ENCODE measurements at regions not wholly inside any gene's neighbourhood (a gene's known extent, or its start where the extent isn't known, plus 50 kb on each side); places are given as distances from the start of the nearest gene placed in this dataset.

GRCh38 chr6:41466437-41466990, 79.7 kb upstream of the FOXP4 start:
- CTCF ChIA-PET = interaction anchor here (0.7 kb wide), 1 partner anchor 23 kb away, joined by 9 read pairs; no protein-coding TSS in a partner anchor

GRCh38 chr6:41467061-41467460, 79.1 kb upstream of the FOXP4 start:
- no TSS peak for BruUV-seq (replicated peaks)
- CTCF ChIA-PET = no interaction called here
- Mint-ChIP-seq H3K9me3 (ENCODE audit: low read depth, unreplicated experiment) (no peaks in the 10 kb centered on the region), H3K27me3 (ENCODE audit: unreplicated experiment) (peaks cover 93% of the 10 kb centered on the region), H3K4me3 (ENCODE audit: low read depth, unreplicated experiment) (no peak overlapping the region), H3K4me1 (ENCODE audit: low read depth, unreplicated experiment) (peaks cover 19% of the 10 kb centered on the region), H3K27ac (ENCODE audit: unreplicated experiment) (no peak overlapping the region), H3K36me3 (ENCODE audit: insufficient read depth, unreplicated experiment) (peaks cover 4% of the 10 kb centered on the region)
- no peak for DNase-seq
- TF ChIP-seq CTCF (IDR thresholded peaks at IDR 0.05; ENCODE audit: unreplicated experiment) = no peak
- intact Hi-C loops (cut with micrococcal nuclease; ENCODE audit: unreplicated experiment) = no loop called here

More at GRCh38 chr6:41466437-41466990, 79.7 kb upstream of the FOXP4 start:
- Mint-ChIP-seq H3K27me3 (ENCODE audit: unreplicated experiment) (peaks cover 93% of the 10 kb centered on the region), H3K4me3 (ENCODE audit: low read depth, unreplicated experiment) (no peak overlapping the region), H3K36me3 (ENCODE audit: insufficient read depth, unreplicated experiment) (peaks cover 4% of the 10 kb centered on the region), H3K4me1 (ENCODE audit: low read depth, unreplicated experiment) (peaks cover 19% of the 10 kb centered on the region), H3K9me3 (ENCODE audit: low read depth, unreplicated experiment) (no peaks in the 10 kb centered on the region), H3K27ac (ENCODE audit: unreplicated experiment) (no peak overlapping the region)
- no TSS peak for BruUV-seq (replicated peaks)
- DNase-seq = no peak
- intact Hi-C loops (cut with micrococcal nuclease; ENCODE audit: unreplicated experiment) = no loop called here
- TF ChIP-seq CTCF (IDR thresholded peaks at IDR 0.05; ENCODE audit: unreplicated experiment) = no peak

GRCh38 chr6:41467627-41468404, 78.4 kb upstream of the FOXP4 start:
- no peak for DNase-seq
- Mint-ChIP-seq H3K9me3 (ENCODE audit: low read depth, unreplicated experiment) (no peaks in the 10 kb centered on the region), H3K36me3 (ENCODE audit: insufficient read depth, unreplicated experiment) (peaks cover 4% of the 10 kb centered on the region), H3K27ac (ENCODE audit: unreplicated experiment) (no peak overlapping the region), H3K4me3 (ENCODE audit: low read depth, unreplicated experiment) (no peak overlapping the region), H3K4me1 (ENCODE audit: low read depth, unreplicated experiment) (peaks cover 19% of the 10 kb centered on the region), H3K27me3 (ENCODE audit: unreplicated experiment) (peaks cover 93% of the 10 kb centered on the region)
- BruUV-seq (replicated peaks) = no TSS peak
- CTCF ChIA-PET = interaction anchor here (0.6 kb wide), 1 partner anchor 45 kb away, joined by 4 read pairs; no protein-coding TSS in a partner anchor
- no peak for TF ChIP-seq CTCF (IDR thresholded peaks at IDR 0.05; ENCODE audit: unreplicated experiment)
- intact Hi-C loops (cut with micrococcal nuclease; ENCODE audit: unreplicated experiment) = no loop called here

GRCh38 chr6:41469156-41470028, 76.8 kb upstream of the FOXP4 start:
- CTCF ChIA-PET = interaction anchor here (0.6 kb wide), 1 partner anchor 120 kb away, joined by 4 read pairs; no protein-coding TSS in a partner anchor
- Mint-ChIP-seq H3K4me1 (ENCODE audit: low read depth, unreplicated experiment) (peaks cover 10% of the 10 kb centered on the region), H3K27me3 (ENCODE audit: unreplicated experiment) (peaks cover 91% of the 10 kb centered on the region), H3K4me3 (ENCODE audit: low read depth, unreplicated experiment) (peak overlapping the region; percentile 61), H3K9me3 (ENCODE audit: low read depth, unreplicated experiment) (no peaks in the 10 kb centered on the region), H3K27ac (ENCODE audit: unreplicated experiment) (peak overlapping the region; percentile 2), H3K36me3 (ENCODE audit: insufficient read depth, unreplicated experiment) (no peaks in the 10 kb centered on the region)
- TF ChIP-seq CTCF (IDR thresholded peaks at IDR 0.05; ENCODE audit: unreplicated experiment) = no peak
- no TSS peak for BruUV-seq (replicated peaks)
- intact Hi-C loops (cut with micrococcal nuclease; ENCODE audit: unreplicated experiment) = no loop called here
- DNase-seq = no peak

Measured in Calu3 (cell line).